A549 (cell line): ENCODE measurements at regions not wholly inside any gene's neighbourhood (a gene's known extent, or its start where the extent isn't known, plus 50 kb on each side); places are given as distances from the start of the nearest gene placed in this dataset.

Experiments used
- ATAC-seq, 2 experiments: fragments of 200-7000 bp in 1 of 2; fragments of >200 bp in 1 of 2; cut with Nextera tagmentation in 1 of 2; cut with Tn5 transposase in 1 of 2; 3 replicates each; pipeline versions ENCODE4 v1.8.0 to v1.9.1; 2018 to 2020; ENCODE audit warnings: mild to moderate bottlenecking in 1 of 2, moderate library complexity in 1 of 2
- CTCF ChIA-PET: fragments of 300-600 bp; sonication (Branson Sonifier 250); formaldehyde crosslinking; extraction: SDS; loops from one replicate; lab custom pipeline; 2021; ENCODE audit warnings: antibody characterized with exemption, inconsistent platforms; lab: Yijun Ruan, JAX
- POLR2A ChIA-PET: fragments of 350-600 bp; formaldehyde crosslinking; extraction: SDS; loops from one replicate; lab custom pipeline; 2021; ENCODE audit warnings: antibody characterized with exemption, inconsistent platforms; lab: Yijun Ruan, JAX
- DNase-seq, 2 experiments: peaks; one replicate each; pipeline versions ENCODE4 v3.0.0 to v3.0.0-alpha.2; 2011 to 2016; ENCODE audit warnings: low read depth in 1 of 2, low spot score in 1 of 2
- FAIRE-seq: peaks from 2 replicates; lab custom pipeline; 2011; peaks lifted over from hg19 to GRCh38; lab: Jason Lieb, UNC
- H3K27ac ChIP-seq, 2 experiments: fragments of >200 bp; sonication (Bioruptor Twin); formaldehyde crosslinking; 3 replicates each; pipeline ENCODE4 v1.5.1; 2016 to 2017
- H3K4me1 ChIP-seq: fragments of >200 bp; sonication (Bioruptor Twin); formaldehyde crosslinking; 3 replicates; pipeline ENCODE4 v1.6.1; 2016
- H3K4me2 ChIP-seq: fragments of >200 bp; sonication (Bioruptor Twin); formaldehyde crosslinking; 3 replicates; pipeline ENCODE4 v1.6.1; 2016
- H3K4me3 ChIP-seq: fragments of >200 bp; sonication (Bioruptor Twin); formaldehyde crosslinking; 3 replicates; pipeline ENCODE4 v1.5.1; 2016
- H3K9me3 ChIP-seq: fragments of >200 bp; sonication (Bioruptor Twin); formaldehyde crosslinking; 3 replicates; pipeline ENCODE4 v1.6.1; 2016
- BHLHE40 ChIP-seq: IDR thresholded peaks from 2 replicates; pipeline ENCODE4 v1.6.1; 2012; ENCODE audit warnings: low read depth, low read length, inconsistent platforms
- E2F6 ChIP-seq: IDR thresholded peaks from 2 replicates; pipeline ENCODE4 v1.6.1; 2012; ENCODE audit warnings: low read depth, borderline replicate concordance
- EHMT2 ChIP-seq: fragments of 200-600 bp; sonication (generic); IDR thresholded peaks from 2 replicates; pipeline ENCODE4 v1.6.1; 2016; ENCODE audit warnings: antibody characterized with exemption, low read depth, mild to moderate bottlenecking, moderate library complexity
- EP300 ChIP-seq, 2 experiments: fragments of >200 bp; sonication (Bioruptor Twin); formaldehyde crosslinking; IDR thresholded peaks; 2 replicates in 1 of 2; 3 replicates in 1 of 2; pipeline ENCODE4 v1.6.1; 2016 to 2017
- FOSB ChIP-seq: fragments of 250-450 bp; sonication (Bioruptor Pico); IDR thresholded peaks from 2 replicates; pipeline ENCODE4 v1.5.0; 2020; ENCODE audit warnings: mild to moderate bottlenecking, moderate library complexity
- FOXS1 ChIP-seq: fragments of 250-450 bp; sonication (Bioruptor Pico); IDR thresholded peaks from 2 replicates; pipeline ENCODE4 v1.5.0; 2020; ENCODE audit warnings: mild to moderate bottlenecking, moderate library complexity
- GATA3 ChIP-seq: IDR thresholded peaks from 2 replicates; pipeline ENCODE4 v1.6.1; 2012; ENCODE audit warnings: borderline replicate concordance
- MAFK ChIP-seq: fragments of 450-650 bp; IDR thresholded peaks from 2 replicates; pipeline ENCODE4 v1.6.1; 2014; ENCODE audit not compliant: partially characterized antibody
- PHF8 ChIP-seq: fragments of 200-600 bp; sonication (generic); IDR thresholded peaks from 2 replicates; pipeline ENCODE4 v1.6.1; 2016; ENCODE audit warnings: low read depth, mild to moderate bottlenecking, antibody characterized with exemption, moderate library complexity, borderline replicate concordance
- POLR2A ChIP-seq: IDR thresholded peaks from 2 replicates; pipeline ENCODE4 v1.6.1; 2012; ENCODE audit warnings: mild to moderate bottlenecking, low read length
- SREBF2 ChIP-seq: fragments of 450-650 bp; IDR thresholded peaks from 2 replicates; pipeline ENCODE4 v1.6.1; 2014; ENCODE audit warnings: mild to moderate bottlenecking, moderate library complexity
- TP53 ChIP-seq: fragments of 250-450 bp; sonication (Bioruptor Pico); IDR thresholded peaks from 2 replicates; pipeline ENCODE4 v1.5.0; 2021; ENCODE audit warnings: mild to moderate bottlenecking, moderate library complexity
- ZC3H11A ChIP-seq: fragments of 450-650 bp; IDR thresholded peaks from 2 replicates; pipeline ENCODE4 v1.6.1; 2014; ENCODE audit warnings: antibody characterized with exemption, mild to moderate bottlenecking
- ZFP36 ChIP-seq: fragments of 450-650 bp; IDR thresholded peaks from 2 replicates; pipeline ENCODE4 v1.6.1; 2014; ENCODE audit warnings: borderline replicate concordance; ENCODE audit not compliant: partially characterized antibody
- WGBS: methylation state at CpG from one replicate; pipeline ENCODE4 v1.1.6; 2017; ENCODE audit errors: missing lambda C conversion rate; 5-methylcytosine and 5-hydroxymethylcytosine counted together
- TF ChIP-seq, protein P1 (sequence below): fragments of >200 bp; sonication (Bioruptor Twin); formaldehyde crosslinking; IDR thresholded peaks from 2 replicates; pipeline ENCODE4 v1.6.1; 2016
- TF ChIP-seq, protein P2 (sequence below): IDR thresholded peaks from 2 replicates; pipeline ENCODE4 v1.6.1; 2012
- TF ChIP-seq, protein P3 (sequence below): fragments of >200 bp; sonication (Bioruptor Twin); formaldehyde crosslinking; IDR thresholded peaks from 3 replicates; pipeline ENCODE4 v1.5.1; 2016
- TF ChIP-seq, protein P4 (sequence below): IDR thresholded peaks from 2 replicates; pipeline ENCODE4 v1.6.1; 2012

DNA sequence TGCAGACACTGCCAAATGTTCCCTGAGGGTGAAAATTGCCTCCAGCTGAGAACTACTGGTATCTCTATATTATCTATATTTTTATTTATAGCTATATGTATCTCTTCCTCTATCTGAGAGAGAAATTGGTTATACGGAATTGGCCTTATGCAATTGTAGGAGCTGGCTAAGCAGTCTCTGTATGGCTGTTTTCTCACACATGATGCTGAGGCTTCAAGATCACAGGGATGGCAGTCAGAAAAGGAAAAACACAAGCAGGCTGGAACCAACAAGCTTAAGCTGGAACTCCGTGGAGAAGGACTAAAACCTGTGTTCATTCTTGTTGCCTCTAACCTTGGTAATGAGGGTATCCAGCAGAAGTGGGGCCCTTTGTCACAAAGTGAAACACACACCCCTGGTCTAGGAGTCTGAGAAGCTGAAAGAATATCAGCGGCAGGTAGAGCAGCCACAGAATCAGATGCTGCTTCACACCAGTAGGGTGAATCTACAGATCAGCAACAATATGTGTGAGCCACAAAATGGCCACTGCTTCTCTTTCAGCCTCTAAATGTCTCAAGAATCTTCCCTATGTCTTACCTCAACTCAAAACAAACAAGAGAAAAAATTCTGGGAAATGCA, 166.5 kb upstream of the PPP1R2C start:
- WGBS: 48% methylated on average over 3 of the region's 3 CpGs
- ATAC-seq (no peak), FAIRE-seq (no peak), DNase-seq (no peak)
- no peaks in the 10 kb centered on the region for H3K9me3 ChIP-seq
- H3K4me1 ChIP-seq: no peaks in the 10 kb centered on the region
- no peak overlapping the region for H3K27ac ChIP-seq
- CTCF ChIA-PET: no interaction called here
- TF ChIP-seq E2F6: no peak
- TF ChIP-seq SREBF2: no peak
- TF ChIP-seq EHMT2: no peak
- TF ChIP-seq, protein P1, sequence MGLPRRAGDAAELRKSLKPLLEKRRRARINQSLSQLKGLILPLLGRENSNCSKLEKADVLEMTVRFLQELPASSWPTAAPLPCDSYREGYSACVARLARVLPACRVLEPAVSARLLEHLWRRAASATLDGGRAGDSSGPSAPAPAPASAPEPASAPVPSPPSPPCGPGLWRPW: no peak
- TF ChIP-seq BHLHE40: no peak
- TF ChIP-seq, protein P2, sequence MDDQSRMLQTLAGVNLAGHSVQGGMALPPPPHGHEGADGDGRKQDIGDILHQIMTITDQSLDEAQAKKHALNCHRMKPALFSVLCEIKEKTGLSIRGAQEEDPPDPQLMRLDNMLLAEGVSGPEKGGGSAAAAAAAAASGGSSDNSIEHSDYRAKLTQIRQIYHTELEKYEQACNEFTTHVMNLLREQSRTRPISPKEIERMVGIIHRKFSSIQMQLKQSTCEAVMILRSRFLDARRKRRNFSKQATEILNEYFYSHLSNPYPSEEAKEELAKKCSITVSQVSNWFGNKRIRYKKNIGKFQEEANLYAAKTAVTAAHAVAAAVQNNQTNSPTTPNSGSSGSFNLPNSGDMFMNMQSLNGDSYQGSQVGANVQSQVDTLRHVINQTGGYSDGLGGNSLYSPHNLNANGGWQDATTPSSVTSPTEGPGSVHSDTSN: no peak
- TF ChIP-seq EP300 (IDR thresholded peaks at IDR 0.05): no peak
- TF ChIP-seq, protein P3, sequence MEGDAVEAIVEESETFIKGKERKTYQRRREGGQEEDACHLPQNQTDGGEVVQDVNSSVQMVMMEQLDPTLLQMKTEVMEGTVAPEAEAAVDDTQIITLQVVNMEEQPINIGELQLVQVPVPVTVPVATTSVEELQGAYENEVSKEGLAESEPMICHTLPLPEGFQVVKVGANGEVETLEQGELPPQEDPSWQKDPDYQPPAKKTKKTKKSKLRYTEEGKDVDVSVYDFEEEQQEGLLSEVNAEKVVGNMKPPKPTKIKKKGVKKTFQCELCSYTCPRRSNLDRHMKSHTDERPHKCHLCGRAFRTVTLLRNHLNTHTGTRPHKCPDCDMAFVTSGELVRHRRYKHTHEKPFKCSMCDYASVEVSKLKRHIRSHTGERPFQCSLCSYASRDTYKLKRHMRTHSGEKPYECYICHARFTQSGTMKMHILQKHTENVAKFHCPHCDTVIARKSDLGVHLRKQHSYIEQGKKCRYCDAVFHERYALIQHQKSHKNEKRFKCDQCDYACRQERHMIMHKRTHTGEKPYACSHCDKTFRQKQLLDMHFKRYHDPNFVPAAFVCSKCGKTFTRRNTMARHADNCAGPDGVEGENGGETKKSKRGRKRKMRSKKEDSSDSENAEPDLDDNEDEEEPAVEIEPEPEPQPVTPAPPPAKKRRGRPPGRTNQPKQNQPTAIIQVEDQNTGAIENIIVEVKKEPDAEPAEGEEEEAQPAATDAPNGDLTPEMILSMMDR: no peak
- TF ChIP-seq FOSB (CRISPR knock-in tag): no peak
- no peak for TF ChIP-seq TP53 (CRISPR knock-in tag)
- no peak for TF ChIP-seq ZFP36
- TF ChIP-seq, protein P4, sequence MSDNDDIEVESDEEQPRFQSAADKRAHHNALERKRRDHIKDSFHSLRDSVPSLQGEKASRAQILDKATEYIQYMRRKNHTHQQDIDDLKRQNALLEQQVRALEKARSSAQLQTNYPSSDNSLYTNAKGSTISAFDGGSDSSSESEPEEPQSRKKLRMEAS: no peak
- no peak for TF ChIP-seq GATA3
- POLR2A ChIA-PET: no interaction called here
- H3K4me2 ChIP-seq: no peak overlapping the region
- H3K4me3 ChIP-seq: no peak overlapping the region

DNA sequence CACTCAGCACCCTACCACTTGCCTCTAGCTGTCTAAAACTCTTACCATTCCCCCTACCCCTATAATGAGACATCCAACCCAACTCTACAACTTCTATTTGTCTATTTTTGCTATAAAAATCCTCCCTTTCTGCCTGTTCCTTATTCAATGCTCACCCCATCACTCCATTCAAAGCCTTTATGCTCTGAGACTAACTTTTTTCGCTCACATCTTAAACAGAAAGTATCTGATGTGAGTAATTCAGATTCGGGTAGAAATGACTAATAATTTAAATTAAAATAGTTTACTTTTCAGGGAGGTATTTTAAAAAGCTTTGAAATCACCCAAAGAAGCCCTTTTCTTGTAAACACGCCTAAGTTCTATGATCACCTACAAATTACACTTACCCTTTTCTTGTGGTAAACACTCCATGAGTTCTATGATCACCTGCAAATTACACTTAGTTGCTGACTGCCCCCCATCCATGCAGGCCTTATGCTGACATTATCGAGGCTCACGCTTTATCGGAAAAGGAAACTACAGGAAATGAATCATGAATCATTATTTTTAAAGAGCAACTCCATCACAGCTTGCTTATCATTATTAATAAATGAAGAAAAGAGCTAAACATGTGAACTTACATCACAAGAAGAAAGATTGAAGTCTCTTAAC, 168.7 kb upstream of the PPP1R2C start:
- H3K4me3 ChIP-seq: no peak overlapping the region
- FAIRE-seq: no peak
- H3K4me1 ChIP-seq: no peaks in the 10 kb centered on the region
- no peak for ATAC-seq
- H3K9me3 ChIP-seq: no peaks in the 10 kb centered on the region
- no peak overlapping the region for H3K27ac ChIP-seq
- no peak for DNase-seq
- TF ChIP-seq POLR2A: no peak
- TF ChIP-seq FOXS1 (CRISPR knock-in tag): no peak
- no peak for TF ChIP-seq MAFK
- TF ChIP-seq PHF8: no peak
- TF ChIP-seq BHLHE40: no peak
- TF ChIP-seq ZC3H11A: no peak
- TF ChIP-seq EHMT2: no peak
- no peak for TF ChIP-seq FOSB (CRISPR knock-in tag)
- 34% methylated on average over 6 of the region's 6 CpGs for WGBS
- POLR2A ChIA-PET: no interaction called here
- H3K4me2 ChIP-seq: no peak overlapping the region
- CTCF ChIA-PET: no interaction called here
